GM18867 (cell line): ENCODE measurements at regions not wholly inside any gene's neighbourhood (a gene's known extent, or its start where the extent isn't known, plus 50 kb on each side); places are given as distances from the start of the nearest gene placed in this dataset.
"Not testable (repeated sequence)": the region's sequence is repeated elsewhere in the genome, so short reads cannot be mapped to it uniquely, and the experiment has no call there.

ENCODE experiments used
- ATAC-seq: cut with Tn5 transposase; IDR thresholded peaks from one replicate; pipeline ENCODE4 v1.9.1; 2021; ENCODE audit warnings: mild to moderate bottlenecking, moderate library complexity; ENCODE audit not compliant: unreplicated experiment

GRCh38 chr10:33489501-33490176 is 155.2 kb upstream of the NRP1 start:
- no peak for ATAC-seq

GRCh38 chr10:33487014-33487776 is 152.7 kb upstream of the NRP1 start:
- peak; percentile 42 for ATAC-seq

GRCh38 chr10:33485276-33485675 is 150.8 kb upstream of the NRP1 start:
- no peak for ATAC-seq

- no peak for ATAC-seq
Observed at GRCh38 chr10:33484787-33485186, 150.3 kb upstream of the NRP1 start.

- no peak for ATAC-seq
Observed at GRCh38 chr10:33483816-33484190, 149.3 kb upstream of the NRP1 start.

- ATAC-seq: peak; percentile 48
Observed at GRCh38 chr10:33483124-33483815, 148.8 kb upstream of the NRP1 start.

GRCh38 chr10:33482486-33482885 is 148.0 kb upstream of the NRP1 start:
- no peak for ATAC-seq

GRCh38 chr10:33481184-33481583 is 146.7 kb upstream of the NRP1 start:
- ATAC-seq: no peak

- not testable (repeated sequence) for ATAC-seq
Observed at GRCh38 chr10:33480417-33480816, 145.9 kb upstream of the NRP1 start.

GRCh38 chr10:33478675-33479125 is 144.2 kb upstream of the NRP1 start:
- no peak for ATAC-seq

GRCh38 chr10:33478089-33478674 is 143.7 kb upstream of the NRP1 start:
- no peak for ATAC-seq

GRCh38 chr10:33477291-33478088 is 143.0 kb upstream of the NRP1 start:
- no peak for ATAC-seq

GRCh38 chr10:33476757-33477273 is 142.3 kb upstream of the NRP1 start:
- ATAC-seq: no peak

- no peak for ATAC-seq
Observed at GRCh38 chr10:33473688-33474087, 139.2 kb upstream of the NRP1 start.

GRCh38 chr10:33468006-33468405 is 133.5 kb upstream of the NRP1 start:
- not testable (repeated sequence) for ATAC-seq

GRCh38 chr10:33465747-33466146 is 131.3 kb upstream of the NRP1 start:
- no peak for ATAC-seq

- no peak for ATAC-seq
Observed at GRCh38 chr10:33463011-33463410, 128.5 kb upstream of the NRP1 start.

GRCh38 chr10:33461295-33461640 is 126.8 kb upstream of the NRP1 start:
- ATAC-seq: no peak

- no peak for ATAC-seq
Observed at GRCh38 chr10:33460505-33461294, 126.2 kb upstream of the NRP1 start.

GRCh38 chr10:33459602-33460001 is 125.1 kb upstream of the NRP1 start:
- no peak for ATAC-seq
